HepG2 (cell line): ENCODE measurements at regions not wholly inside any gene's neighbourhood (a gene's known extent, or its start where the extent isn't known, plus 50 kb on each side); places are given as distances from the start of the nearest gene placed in this dataset.

Experiments used
- ATAC-seq: fragments of 200-7000 bp; cut with Tn5 transposase; 3 replicates; pipeline ENCODE4 v1.9.1; 2020; ENCODE audit warnings: mild to moderate bottlenecking, moderate library complexity
- BruUV-seq: library from RNA; stranded (reverse); fragments of 400-500 nt; replicated peaks from 2 replicates; lab custom pipeline; 2021; lab: Mats Ljungman, UMichigan
- CTCF ChIA-PET: fragments of 300-600 bp; formaldehyde crosslinking; extraction: SDS; loops from one replicate; lab custom pipeline; 2021; ENCODE audit warnings: low total read pairs, inconsistent platforms, low intra/inter-chr PET ratio; lab: Yijun Ruan, JAX
- POLR2A ChIA-PET: fragments of 350-600 bp; sonication (Branson Sonifier 250); formaldehyde crosslinking; loops from one replicate; lab custom pipeline; 2020; ENCODE audit warnings: antibody characterized with exemption, inconsistent platforms; lab: Yijun Ruan, JAX
- DNase-seq: peaks from one replicate; pipeline ENCODE4 v3.0.0-alpha.2; 2015; ENCODE audit warnings: low spot score
- FAIRE-seq: peaks from 3 replicates; lab custom pipeline; 2011; peaks lifted over from hg19 to GRCh38; lab: Jason Lieb, UNC
- H2AFZ ChIP-seq: one replicate; pipeline ENCODE4 v1.6.1; 2011; ENCODE audit warnings: low read length, inconsistent platforms
- H3K27ac ChIP-seq: fragments of 300-600 bp; 3 replicates; pipeline ENCODE4 v1.8.0; 2011; ENCODE audit warnings: mixed run types, mild to moderate bottlenecking, mixed read lengths, low read length, inconsistent platforms; ENCODE audit not compliant: insufficient read depth; ENCODE audit errors: extremely low read length
- H3K27me3 ChIP-seq, 2 experiments: fragments of 200-600 bp in 1 of 2; 2 replicates in 1 of 2; 3 replicates in 1 of 2; pipeline versions ENCODE4 v1.6.0 to v1.8.0; 2011; ENCODE audit warnings: low read length in 2 of 2, mild to moderate bottlenecking in 2 of 2, moderate library complexity in 2 of 2, inconsistent platforms in 1 of 2; ENCODE audit not compliant: insufficient read depth in 2 of 2, control insufficient read depth in 1 of 2
- H3K36me3 ChIP-seq, 2 experiments: fragments of 200-600 bp in 1 of 2; replicated peaks in 1 of 2; 2 replicates in 1 of 2; 3 replicates in 1 of 2; pipeline versions ENCODE4 v1.5.1 to v1.8.0; 2011; ENCODE audit warnings: low read length in 2 of 2, inconsistent platforms in 1 of 2; ENCODE audit not compliant: insufficient read depth in 2 of 2, control insufficient read depth in 1 of 2
- H3K4me1 ChIP-seq: 2 replicates; pipeline ENCODE4 v1.5.1; 2012; ENCODE audit warnings: low read length, inconsistent platforms; ENCODE audit not compliant: insufficient read depth
- H3K4me2 ChIP-seq: 2 replicates; pipeline ENCODE4 v1.6.0; 2011; ENCODE audit warnings: low read depth, low read length, inconsistent platforms
- H3K4me3 ChIP-seq, 3 experiments: fragments of 200-600 bp in 1 of 3; sonication (generic), shearing (Covaris generic) in 1 of 3; replicated peaks in 1 of 3; 2 replicates each; pipeline ENCODE4 v1.5.1; 2011 to 2016; ENCODE audit warnings: low read length in 3 of 3, inconsistent platforms in 2 of 3, low read depth in 2 of 3, mild to moderate bottlenecking in 2 of 3, control low read depth in 1 of 3, mixed read lengths in 1 of 3; ENCODE audit not compliant: insufficient read depth in 1 of 3
- H3K79me2 ChIP-seq: one replicate; pipeline ENCODE4 v1.6.1; 2011; ENCODE audit warnings: low read length, inconsistent platforms; ENCODE audit not compliant: insufficient read depth
- H3K9ac ChIP-seq: 2 replicates; pipeline ENCODE4 v1.6.0; 2011; ENCODE audit warnings: mild to moderate bottlenecking, low read depth, low read length, inconsistent platforms; ENCODE audit not compliant: insufficient read depth
- H3K9me3 ChIP-seq: 2 replicates; pipeline ENCODE4 v1.5.1; 2012; ENCODE audit warnings: mild to moderate bottlenecking, low read length
- H4K20me1 ChIP-seq: 2 replicates; pipeline ENCODE4 v1.6.0; 2011; ENCODE audit warnings: inconsistent platforms, mild to moderate bottlenecking, low read length, moderate library complexity; ENCODE audit not compliant: insufficient read depth
- AKNA ChIP-seq: sonication (generic); formaldehyde crosslinking; IDR thresholded peaks from 2 replicates; pipeline ENCODE4 v1.4.0; 2020; ENCODE audit warnings: missing genetic modification reagents, borderline replicate concordance
- REPIN1 ChIP-seq: sonication (generic); formaldehyde crosslinking; IDR thresholded peaks from 2 replicates; pipeline ENCODE4 v1.8.0; 2022; ENCODE audit warnings: missing genetic modification reagents, low read depth, mild to moderate bottlenecking, borderline replicate concordance
- SATB2 ChIP-seq: sonication (generic); formaldehyde crosslinking; IDR thresholded peaks from 2 replicates; pipeline ENCODE4 v1.5.0; 2020; ENCODE audit warnings: missing genetic modification reagents
- SCMH1 ChIP-seq: sonication (generic); formaldehyde crosslinking; IDR thresholded peaks from 2 replicates; pipeline ENCODE4 v1.9.0; 2021; ENCODE audit warnings: missing genetic modification reagents, mild to moderate bottlenecking, borderline replicate concordance
- ZBTB7A ChIP-seq: sonication (generic); formaldehyde crosslinking; IDR thresholded peaks from 2 replicates; pipeline ENCODE4 v1.8.0; 2022; ENCODE audit warnings: mild to moderate bottlenecking, missing genetic modification reagents
- ZNF30 ChIP-seq: sonication (generic); formaldehyde crosslinking; IDR thresholded peaks from 2 replicates; pipeline ENCODE4 v1.5.0; 2020; ENCODE audit warnings: mild to moderate bottlenecking, missing genetic modification reagents
- ZNF414 ChIP-seq: sonication (generic); formaldehyde crosslinking; IDR thresholded peaks from 2 replicates; pipeline ENCODE4 v1.5.0; 2020; ENCODE audit warnings: missing genetic modification reagents
- ZNF605 ChIP-seq: sonication (generic); formaldehyde crosslinking; IDR thresholded peaks from 2 replicates; pipeline ENCODE4 v1.8.0; 2022; ENCODE audit warnings: mild to moderate bottlenecking, missing genetic modification reagents
- ZNF670 ChIP-seq: sonication (generic); formaldehyde crosslinking; IDR thresholded peaks from 2 replicates; pipeline ENCODE4 v1.8.0; 2022; ENCODE audit warnings: mild to moderate bottlenecking, missing genetic modification reagents, borderline replicate concordance
- ZNF777 ChIP-seq: sonication (generic); formaldehyde crosslinking; IDR thresholded peaks from 2 replicates; pipeline ENCODE4 v1.4.0; 2020; ENCODE audit warnings: missing genetic modification reagents
- WGBS: methylation state at CpG from one replicate; pipeline ENCODE4 v1.1.6; 2017; ENCODE audit warnings: low lambda C conversion rate; 5-methylcytosine and 5-hydroxymethylcytosine counted together
- in situ Hi-C: cut with HindIII; loops from 2 replicates; pipeline ENCODE4 v1.10.0; 2017; ENCODE audit warnings: low pct_unique_long_range_greater_than_20kb; ENCODE audit not compliant: extremely low pct_ligation_motif_present
- intact Hi-C: fragments of 100-400 bp; cut with micrococcal nuclease; formaldehyde crosslinking; loops from one replicate; pipeline ENCODE4 v1.10.0; 2022; ENCODE audit not compliant: unreplicated experiment
- TF ChIP-seq, protein P1 (sequence below): fragments of 450-650 bp; IDR thresholded peaks from 2 replicates; pipeline ENCODE4 v1.6.1; 2016

GRCh38 chr1:37234941-37235418 is 200.7 kb upstream of the GRIK3 start:
- in situ Hi-C loops = no loop called here
- peaks cover 0 to 3% of the 10 kb centered on the region in 2 experiments; a peak in 1 of 5 replicates for H3K27me3 ChIP-seq
- no peak overlapping the region for H3K9ac ChIP-seq
- no TSS peak for BruUV-seq
- FAIRE-seq = no peak
- DNase-seq = no peak
- H3K4me2 ChIP-seq = no peak overlapping the region
- H3K9me3 ChIP-seq = peaks cover 7% of the 10 kb centered on the region; the same call in 1 of the 2 replicates
- CTCF ChIA-PET = no interaction called here
- no peak for ATAC-seq
- no peak overlapping the region for H2AFZ ChIP-seq
- TF ChIP-seq ZNF414 (CRISPR knock-in tag) = no peak
- TF ChIP-seq ZBTB7A (CRISPR knock-in tag) = no peak
- TF ChIP-seq SCMH1 = no peak
- no peak for TF ChIP-seq REPIN1 (CRISPR knock-in tag)
- TF ChIP-seq SATB2 (CRISPR knock-in tag) = no peak
- TF ChIP-seq ZNF777 (CRISPR knock-in tag) = no peak
- TF ChIP-seq ZNF30 = no peak
- no peak for TF ChIP-seq AKNA (CRISPR knock-in tag)
- no peak for TF ChIP-seq ZNF670
- TF ChIP-seq ZNF605 = no peak
- TF ChIP-seq, protein P1, sequence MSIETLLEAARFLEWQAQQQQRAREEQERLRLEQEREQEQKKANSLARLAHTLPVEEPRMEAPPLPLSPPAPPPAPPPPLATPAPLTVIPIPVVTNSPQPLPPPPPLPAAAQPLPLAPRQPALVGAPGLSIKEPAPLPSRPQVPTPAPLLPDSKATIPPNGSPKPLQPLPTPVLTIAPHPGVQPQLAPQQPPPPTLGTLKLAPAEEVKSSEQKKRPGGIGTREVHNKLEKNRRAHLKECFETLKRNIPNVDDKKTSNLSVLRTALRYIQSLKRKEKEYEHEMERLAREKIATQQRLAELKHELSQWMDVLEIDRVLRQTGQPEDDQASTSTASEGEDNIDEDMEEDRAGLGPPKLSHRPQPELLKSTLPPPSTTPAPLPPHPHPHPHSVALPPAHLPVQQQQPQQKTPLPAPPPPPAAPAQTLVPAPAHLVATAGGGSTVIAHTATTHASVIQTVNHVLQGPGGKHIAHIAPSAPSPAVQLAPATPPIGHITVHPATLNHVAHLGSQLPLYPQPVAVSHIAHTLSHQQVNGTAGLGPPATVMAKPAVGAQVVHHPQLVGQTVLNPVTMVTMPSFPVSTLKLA = no peak
- no peaks in the 10 kb centered on the region for H3K79me2 ChIP-seq
- H3K4me3 ChIP-seq = no peak overlapping the region
- POLR2A ChIA-PET = no interaction called here
- WGBS = 27% methylated on average over 8 of the region's 12 CpGs
- H3K36me3 ChIP-seq = no peaks in the 10 kb centered on the region
- no peaks in the 10 kb centered on the region for H4K20me1 ChIP-seq
- no peak overlapping the region for H3K27ac ChIP-seq
- intact Hi-C loops = no loop called here
- no peaks in the 10 kb centered on the region for H3K4me1 ChIP-seq
